Activated CD4-positive, alpha-beta memory T cell treated with anti-CD3 and anti-CD28 coated beads for 36 hours (primary cell): ENCODE measurements at regions not wholly inside any gene's neighbourhood (a gene's known extent, or its start where the extent isn't known, plus 50 kb on each side); places are given as distances from the start of the nearest gene placed in this dataset.
"Not testable (repeated sequence)": the region's sequence is repeated elsewhere in the genome, so short reads cannot be mapped to it uniquely, and the experiment has no call there.

Source experiments
- CTCF ChIA-PET: fragments of 350-600 bp; sonication (Branson Sonifier 250); formaldehyde crosslinking; loops from one replicate; lab custom pipeline; 2021; ENCODE audit warnings: antibody characterized with exemption, inconsistent platforms; lab: Charles Lee
- POLR2A ChIA-PET: fragments of 350-600 bp; sonication (Branson Sonifier 250); formaldehyde crosslinking; loops from one replicate; lab custom pipeline; 2021; ENCODE audit warnings: antibody characterized with exemption; lab: Charles Lee
- DNase-seq: peaks from one replicate; pipeline ENCODE4 v3.0.0-alpha.2; 2020
- H3K27ac Mint-ChIP-seq: one replicate; pipeline ENCODE4 v1.8.0; 2021; ENCODE audit warnings: mixed read lengths
- H3K27me3 Mint-ChIP-seq: one replicate; pipeline ENCODE4 v1.8.0; 2021; ENCODE audit warnings: mixed read lengths
- H3K36me3 Mint-ChIP-seq: one replicate; pipeline ENCODE4 v1.8.0; 2021; ENCODE audit warnings: mixed read lengths
- H3K4me1 Mint-ChIP-seq: one replicate; pipeline ENCODE4 v1.8.0; 2021; ENCODE audit warnings: low read depth, mixed read lengths
- H3K4me3 Mint-ChIP-seq: one replicate; pipeline ENCODE4 v1.8.0; 2021; ENCODE audit warnings: mild to moderate bottlenecking, mixed read lengths
- H3K9me3 Mint-ChIP-seq: one replicate; pipeline ENCODE4 v1.8.0; 2021; ENCODE audit warnings: mixed read lengths
- intact Hi-C: fragments of 100-400 bp; cut with micrococcal nuclease; formaldehyde crosslinking; loops from one replicate; pipeline ENCODE4 v1.15.1; 2023

DNA sequence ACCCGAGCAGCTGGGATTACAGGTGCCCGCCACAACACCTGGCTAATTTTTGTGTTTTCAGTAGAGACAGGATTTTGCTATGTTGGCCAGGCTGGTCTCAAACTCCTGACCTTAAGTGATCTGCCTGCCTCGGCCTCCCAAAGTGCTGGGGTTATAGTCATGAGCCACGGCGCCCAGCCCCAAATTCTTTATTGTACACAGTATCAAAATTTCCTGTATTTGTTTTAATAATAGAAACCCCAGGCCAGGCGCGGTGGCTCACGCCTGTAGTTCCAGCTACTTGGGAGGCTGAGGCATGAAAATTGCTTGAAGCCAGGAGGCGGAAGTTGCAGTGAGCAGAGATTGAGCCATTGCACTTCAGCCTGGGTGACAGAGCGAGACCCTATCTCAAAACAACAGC is 266.3 kb upstream of the TPK1 start:
- H3K36me3 Mint-ChIP-seq, POLR2A ChIA-PET, intact Hi-C loops, H3K27ac Mint-ChIP-seq, DNase-seq, H3K4me3 Mint-ChIP-seq, H3K27me3 Mint-ChIP-seq, H3K4me1 Mint-ChIP-seq, H3K9me3 Mint-ChIP-seq: not testable (repeated sequence)
- CTCF ChIA-PET, result interaction anchor here (0.9 kb wide), 1 partner anchor 12 kb away, joined by 3 read pairs; no protein-coding TSS in a partner anchor

DNA sequence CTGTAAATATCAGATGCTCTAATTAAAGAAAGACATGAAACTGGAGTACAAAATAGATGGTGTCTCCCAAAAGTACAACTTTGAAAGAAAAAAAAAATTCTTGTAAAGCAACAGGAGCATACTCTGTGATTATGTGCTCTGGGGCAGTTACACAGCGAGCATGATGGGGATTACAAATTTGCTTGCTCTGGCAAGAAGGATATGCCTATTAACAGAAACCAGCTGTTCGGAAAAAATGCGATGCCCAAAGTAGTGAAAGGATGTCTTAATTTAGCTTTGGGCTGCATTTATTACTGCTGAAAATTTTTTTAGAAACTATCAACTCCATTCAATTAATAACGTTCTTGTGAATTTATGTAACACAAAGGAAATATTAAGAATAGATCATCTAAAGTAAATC is 256.9 kb upstream of the TPK1 start:
- H3K9me3 Mint-ChIP-seq, result no peaks in the 10 kb centered on the region
- intact Hi-C loops, result no loop called here
- no peaks in the 10 kb centered on the region for H3K36me3 Mint-ChIP-seq
- no peak for DNase-seq
- H3K4me1 Mint-ChIP-seq, result no peaks in the 10 kb centered on the region
- H3K27me3 Mint-ChIP-seq, result peaks cover 10% of the 10 kb centered on the region
- H3K27ac Mint-ChIP-seq, result no peak overlapping the region
- H3K4me3 Mint-ChIP-seq, result no peak overlapping the region
- CTCF ChIA-PET, result no interaction called here
- POLR2A ChIA-PET, result no interaction called here

DNA sequence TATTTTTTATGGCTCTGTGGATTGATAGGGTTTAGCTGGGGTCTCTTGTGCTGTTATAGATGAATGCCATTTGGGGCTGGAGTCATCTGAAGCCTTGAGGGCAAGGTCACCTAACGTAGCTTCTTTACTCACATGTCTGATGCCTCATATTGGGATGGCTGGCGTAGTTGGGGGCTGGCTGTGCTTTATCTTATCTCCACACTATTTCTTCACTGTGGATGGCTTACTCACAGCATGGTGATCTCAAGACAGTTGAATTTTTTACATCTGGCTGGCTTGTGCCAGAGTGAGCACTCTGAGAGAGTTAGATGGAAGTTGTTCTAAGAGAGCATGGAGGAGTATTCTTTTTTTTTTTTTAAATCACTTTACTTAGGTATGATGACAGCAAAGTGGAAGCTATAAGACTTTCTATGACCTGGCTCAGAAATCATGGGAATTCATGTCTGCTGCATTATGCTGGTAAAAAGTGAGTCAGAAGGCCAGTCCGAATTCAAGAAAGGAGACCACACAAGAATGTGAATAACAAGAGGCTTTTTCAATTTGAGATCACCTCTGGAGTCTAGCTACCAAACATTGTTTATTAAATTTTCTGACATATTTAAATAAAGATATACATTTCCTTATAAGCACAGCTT is 252.4 kb upstream of the TPK1 start:
- H3K36me3 Mint-ChIP-seq, result no peaks in the 10 kb centered on the region
- H3K27ac Mint-ChIP-seq, result no peak overlapping the region
- DNase-seq, result no peak
- no peaks in the 10 kb centered on the region for H3K9me3 Mint-ChIP-seq
- H3K4me1 Mint-ChIP-seq, result no peaks in the 10 kb centered on the region
- no peak overlapping the region for H3K4me3 Mint-ChIP-seq
- POLR2A ChIA-PET, result no interaction called here
- H3K27me3 Mint-ChIP-seq, result peaks cover 6% of the 10 kb centered on the region
- intact Hi-C loops, result no loop called here
- CTCF ChIA-PET, result no interaction called here

DNA sequence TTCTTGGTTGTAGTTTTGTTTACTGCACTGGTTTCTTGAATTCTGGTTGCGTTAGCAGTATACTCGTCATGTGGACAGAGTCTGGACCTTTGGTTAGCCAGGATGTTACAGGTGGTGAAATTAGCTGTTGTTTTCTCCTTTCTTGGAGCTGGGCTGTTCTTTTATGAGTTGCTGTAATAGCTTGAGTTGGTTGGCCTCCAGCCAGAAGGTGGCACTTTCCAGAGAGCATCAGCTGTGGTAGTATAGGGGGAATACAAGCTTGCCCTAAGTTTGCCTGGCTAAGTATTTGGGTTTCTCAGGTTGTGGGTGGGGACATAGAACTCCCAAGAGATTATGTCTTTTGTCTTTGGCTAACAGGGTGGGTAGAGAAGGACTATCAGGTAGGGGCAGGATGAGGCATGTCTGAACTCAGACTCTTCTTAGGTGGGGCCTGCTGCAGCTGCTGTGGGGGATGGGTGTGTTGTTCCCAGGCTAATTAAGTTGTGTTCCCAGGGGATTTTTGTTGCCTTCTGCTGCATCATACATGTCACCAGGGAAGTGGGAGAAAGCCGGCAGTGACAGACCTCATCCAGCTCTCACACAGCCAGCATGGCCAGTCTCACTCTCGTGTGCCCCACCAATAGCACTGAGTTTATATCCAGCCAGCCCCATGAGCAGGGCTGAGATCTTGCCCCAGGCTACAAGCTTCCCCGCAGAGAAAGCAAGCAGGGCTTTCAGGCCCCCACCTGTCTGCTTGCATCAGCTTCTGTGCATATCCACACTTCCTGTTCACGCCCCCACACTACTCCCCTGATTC is 246.7 kb upstream of the TPK1 start:
- Mint-ChIP-seq H3K9me3 (no peaks in the 10 kb centered on the region), H3K27ac (no peak overlapping the region), H3K27me3 (peaks cover 6% of the 10 kb centered on the region), H3K4me3 (no peak overlapping the region), H3K36me3 (no peaks in the 10 kb centered on the region), H3K4me1 (no peaks in the 10 kb centered on the region)
- no peak for DNase-seq
- POLR2A ChIA-PET, result no interaction called here
- intact Hi-C loops, result no loop called here
- CTCF ChIA-PET, result no interaction called here

DNA sequence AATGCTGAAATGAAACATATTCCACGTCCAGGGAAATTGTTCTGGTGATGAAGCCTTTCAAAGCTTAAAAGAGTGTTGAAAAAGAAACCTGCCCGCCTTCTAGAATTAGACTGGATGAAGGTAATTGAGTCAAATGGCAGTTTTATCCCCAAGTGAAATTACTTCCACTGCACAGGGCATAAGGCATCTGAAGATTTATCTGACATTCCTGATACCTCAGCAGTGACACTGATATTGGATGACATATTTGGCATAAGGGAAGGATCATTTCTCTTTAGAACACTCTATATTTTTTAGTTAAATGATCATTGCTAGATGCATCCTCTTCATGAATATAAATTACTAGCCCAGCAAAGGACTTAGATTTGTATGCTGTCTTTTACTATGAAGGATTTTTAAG is 229.6 kb upstream of the TPK1 start:
- H3K4me3 Mint-ChIP-seq, result no peak overlapping the region
- H3K4me1 Mint-ChIP-seq, result no peaks in the 10 kb centered on the region
- no peak overlapping the region for H3K27ac Mint-ChIP-seq

DNA sequence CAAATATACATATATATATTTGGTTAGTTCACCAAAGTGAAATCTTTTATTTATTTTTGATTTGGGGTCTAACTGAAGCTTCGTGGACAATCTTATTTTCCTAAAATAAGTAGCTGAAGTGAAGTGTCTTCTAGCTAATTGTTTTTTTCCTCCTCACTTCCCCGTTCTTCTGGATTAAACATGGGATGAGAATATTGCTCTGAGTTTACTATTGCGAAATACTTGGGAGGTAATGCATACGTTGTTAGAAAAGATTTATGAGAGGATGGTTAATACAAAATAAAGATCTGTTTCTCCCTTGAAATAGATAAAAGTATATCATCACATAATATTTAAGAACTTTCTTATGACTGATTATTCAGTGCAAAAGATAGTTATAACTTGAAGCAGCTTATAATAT is 228.3 kb upstream of the TPK1 start:
- no peaks in the 10 kb centered on the region for H3K4me1 Mint-ChIP-seq
- no peaks in the 10 kb centered on the region for H3K9me3 Mint-ChIP-seq
- no peaks in the 10 kb centered on the region for H3K27me3 Mint-ChIP-seq
- H3K27ac Mint-ChIP-seq, result no peak overlapping the region
- CTCF ChIA-PET, result no interaction called here
- no peak for DNase-seq
- POLR2A ChIA-PET, result no interaction called here
- H3K4me3 Mint-ChIP-seq, result no peak overlapping the region
- intact Hi-C loops, result no loop called here
- no peaks in the 10 kb centered on the region for H3K36me3 Mint-ChIP-seq

More for the DNA sequence above, 229.6 kb upstream of the TPK1 start:
- no peaks in the 10 kb centered on the region for H3K36me3 Mint-ChIP-seq
- CTCF ChIA-PET, result no interaction called here
- intact Hi-C loops, result no loop called here
- DNase-seq, result no peak
- POLR2A ChIA-PET, result no interaction called here
- no peaks in the 10 kb centered on the region for H3K27me3 Mint-ChIP-seq
- peaks cover 2% of the 10 kb centered on the region for H3K9me3 Mint-ChIP-seq

DNA sequence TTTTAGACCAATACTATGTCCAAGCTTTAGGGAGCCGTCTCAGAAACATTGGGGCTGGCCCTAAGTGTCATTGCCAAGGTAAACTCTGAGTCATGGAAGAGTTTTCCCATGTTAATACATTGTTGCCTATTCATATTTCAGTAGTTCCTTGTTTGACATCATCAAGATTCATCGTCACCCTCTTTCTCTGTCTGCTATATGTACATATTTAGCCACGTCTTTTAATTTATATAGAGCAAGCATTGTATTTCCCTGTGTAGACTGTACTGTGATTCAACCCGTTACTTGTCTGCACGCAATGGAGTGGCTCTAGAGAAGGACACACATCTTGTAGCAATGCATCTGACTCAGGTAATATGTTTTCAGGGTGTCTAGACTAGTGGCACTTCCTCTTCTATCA is 217.9 kb upstream of the TPK1 start:
- H3K27me3 Mint-ChIP-seq, result peaks cover 11% of the 10 kb centered on the region
- POLR2A ChIA-PET, result no interaction called here
- no peaks in the 10 kb centered on the region for H3K4me1 Mint-ChIP-seq
- H3K4me3 Mint-ChIP-seq, result no peak overlapping the region
- CTCF ChIA-PET, result no interaction called here
- intact Hi-C loops, result no loop called here
- H3K27ac Mint-ChIP-seq, result no peak overlapping the region
- no peaks in the 10 kb centered on the region for H3K36me3 Mint-ChIP-seq
- peaks cover 4% of the 10 kb centered on the region for H3K9me3 Mint-ChIP-seq
- DNase-seq, result no peak

DNA sequence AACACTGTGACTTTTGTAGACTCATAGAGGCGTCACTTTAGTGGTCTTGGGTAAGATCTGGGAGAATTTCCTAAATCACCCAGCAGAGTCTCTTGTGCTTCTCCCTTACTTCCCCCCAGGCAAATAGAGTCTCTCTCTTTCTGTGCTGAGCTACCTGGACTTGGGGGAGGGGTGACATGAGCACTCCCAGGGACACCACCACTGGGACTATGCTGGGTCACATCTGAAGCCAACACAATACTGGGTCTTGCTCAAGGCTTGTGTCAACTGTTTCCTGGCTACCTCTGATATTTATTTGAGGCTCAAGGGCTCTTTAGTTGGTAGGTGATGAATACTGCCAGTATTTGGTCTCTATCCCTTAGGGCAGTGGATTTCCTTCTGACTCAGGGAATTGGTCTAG is 214.6 kb upstream of the TPK1 start:
- intact Hi-C loops, result no loop called here
- no peak for DNase-seq
- ChIA-PET POLR2A (no interaction called here), CTCF (no interaction called here)
- peaks cover 5% of the 10 kb centered on the region for H3K9me3 Mint-ChIP-seq
- no peaks in the 10 kb centered on the region for H3K36me3 Mint-ChIP-seq
- H3K4me3 Mint-ChIP-seq, result no peak overlapping the region
- H3K27me3 Mint-ChIP-seq, result peaks cover 11% of the 10 kb centered on the region
- H3K4me1 Mint-ChIP-seq, result no peaks in the 10 kb centered on the region
- no peak overlapping the region for H3K27ac Mint-ChIP-seq

DNA sequence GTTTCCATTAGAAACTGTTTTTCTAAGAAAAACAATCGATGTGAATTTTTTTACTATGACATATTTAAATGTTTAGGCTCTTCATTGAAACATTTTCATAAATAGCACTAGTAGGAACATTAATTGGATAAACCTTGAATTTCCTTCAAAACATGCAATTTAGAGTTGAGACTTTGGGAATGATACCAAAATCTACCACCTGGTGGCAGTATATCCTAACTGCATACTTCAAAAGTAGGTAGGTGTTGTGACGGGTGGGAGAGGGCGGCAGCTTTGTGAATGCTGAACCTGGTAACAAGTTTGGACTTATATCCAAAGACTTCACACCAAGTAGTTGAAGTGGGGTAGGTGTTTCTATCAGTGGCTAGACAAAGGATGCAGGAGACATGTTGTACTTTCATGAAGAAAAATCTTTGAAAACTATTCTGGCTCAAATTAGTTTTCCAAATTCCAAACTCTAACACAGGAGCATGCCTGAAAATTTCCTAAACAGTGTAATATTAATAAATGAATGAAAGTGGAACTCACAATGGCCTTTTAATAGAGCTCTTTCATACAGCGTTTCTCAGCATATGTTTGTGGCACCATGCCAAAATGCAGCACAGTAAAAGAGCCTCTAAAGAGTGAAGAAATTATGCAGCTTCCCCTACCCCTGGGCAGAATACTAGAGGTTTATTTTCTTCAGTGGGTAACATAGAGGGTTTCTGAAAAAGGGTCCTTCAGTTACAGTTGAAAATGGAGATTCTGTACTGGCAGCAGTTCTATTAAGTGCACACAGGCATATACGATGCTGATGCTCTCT is 201.0 kb upstream of the TPK1 start:
- intact Hi-C loops, result loop anchor here (1.0 to 2.0 kb wide), 2 partner anchors 298 to 1053 kb away; no protein-coding TSS in a partner anchor
- H3K4me1 Mint-ChIP-seq, result peaks cover 2% of the 10 kb centered on the region

DNA sequence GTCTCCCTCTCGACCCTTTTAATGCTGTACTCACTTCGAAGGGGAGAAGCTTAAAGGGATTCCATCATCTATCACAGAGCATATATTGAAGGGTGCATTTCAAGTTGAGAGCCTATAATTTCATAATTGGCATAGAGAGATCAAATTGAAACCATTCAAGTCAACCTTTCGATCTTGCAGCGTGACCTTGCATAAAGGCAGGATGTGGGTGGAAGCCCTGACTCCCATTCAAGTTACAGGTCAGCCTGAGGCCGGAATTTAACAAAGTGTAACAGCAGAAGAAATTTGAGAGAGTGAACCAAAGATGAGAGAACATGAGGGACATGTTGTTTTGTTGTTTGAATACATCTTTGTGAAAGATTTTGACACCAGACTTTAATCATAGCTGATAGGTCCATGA is 195.3 kb upstream of the TPK1 start:
- Mint-ChIP-seq H3K4me1 (no peaks in the 10 kb centered on the region), H3K27me3 (peaks cover 3% of the 10 kb centered on the region), H3K4me3 (no peak overlapping the region), H3K27ac (no peak overlapping the region), H3K9me3 (peaks cover 7% of the 10 kb centered on the region), H3K36me3 (no peaks in the 10 kb centered on the region)
- no peak for DNase-seq
- intact Hi-C loops, result no loop called here
- ChIA-PET POLR2A (no interaction called here), CTCF (interaction anchor here (1.2 kb wide), 1 partner anchor 18 kb away, joined by 3 read pairs; no protein-coding TSS in a partner anchor)

More for the DNA sequence above, 201.0 kb upstream of the TPK1 start:
- ChIA-PET CTCF (interaction anchor here (0.7 to 3.6 kb wide), 7 partner anchors 11 to 1053 kb away, joined by 3 to 14 read pairs (median 3); no protein-coding TSS in a partner anchor), POLR2A (no interaction called here)
- Mint-ChIP-seq H3K9me3 (peaks cover 7% of the 10 kb centered on the region), H3K36me3 (no peaks in the 10 kb centered on the region), H3K27me3 (peaks cover 11% of the 10 kb centered on the region), H3K4me3 (no peak overlapping the region), H3K27ac (no peak overlapping the region)
- DNase-seq, result peak; percentile 43

DNA sequence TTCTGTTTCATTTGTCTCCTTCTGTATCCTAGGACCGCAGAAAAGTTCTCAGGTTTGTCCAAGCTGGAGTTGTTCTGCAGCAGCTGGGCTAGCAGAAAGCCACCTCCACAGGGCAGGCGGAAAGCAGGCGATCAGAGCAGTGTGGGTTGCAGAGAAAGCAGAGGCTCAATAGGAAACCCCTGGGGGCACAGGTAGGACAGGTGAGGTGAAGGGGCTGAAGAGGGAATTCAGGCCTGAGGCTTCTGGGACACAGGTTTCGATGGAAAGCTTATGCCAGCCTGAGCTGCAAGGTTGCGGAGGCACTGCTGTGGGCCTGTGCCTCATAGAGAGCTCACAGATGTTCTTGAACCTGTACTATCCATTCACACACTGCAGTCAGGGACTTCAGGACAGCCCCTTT is 194.9 kb upstream of the TPK1 start:
- intact Hi-C loops, result no loop called here
- Mint-ChIP-seq H3K36me3 (no peaks in the 10 kb centered on the region), H3K9me3 (peaks cover 7% of the 10 kb centered on the region), H3K27me3 (peaks cover under 1% of the 10 kb centered on the region), H3K4me3 (no peak overlapping the region), H3K4me1 (no peaks in the 10 kb centered on the region), H3K27ac (no peak overlapping the region)
- ChIA-PET CTCF (interaction anchor here (1.2 kb wide), 1 partner anchor 18 kb away, joined by 3 read pairs; no protein-coding TSS in a partner anchor), POLR2A (no interaction called here)
- DNase-seq, result no peak

DNA sequence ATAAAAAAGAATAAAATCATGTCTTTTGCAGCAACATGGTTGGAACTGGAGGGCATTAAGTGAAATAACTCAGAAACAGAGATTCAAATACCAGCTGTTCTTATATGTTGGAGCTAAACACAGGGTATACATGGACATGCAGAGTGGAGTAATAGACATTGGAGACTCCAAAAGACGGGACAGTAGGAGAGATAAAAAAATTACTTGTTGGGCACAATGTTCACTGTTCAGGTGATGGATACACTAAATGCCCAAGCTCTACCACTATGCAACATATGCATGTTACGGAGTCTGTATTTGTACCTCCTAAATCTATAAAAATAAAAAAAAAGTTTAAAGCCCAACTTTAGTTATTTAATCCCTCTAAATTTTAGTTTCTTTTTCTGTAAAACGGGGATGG is 184.6 kb upstream of the TPK1 start:
- intact Hi-C loops, result no loop called here
- Mint-ChIP-seq H3K4me1 (no peaks in the 10 kb centered on the region), H3K36me3 (no peaks in the 10 kb centered on the region), H3K9me3 (no peaks in the 10 kb centered on the region), H3K27me3 (no peaks in the 10 kb centered on the region), H3K27ac (no peak overlapping the region), H3K4me3 (no peak overlapping the region)
- ChIA-PET CTCF (no interaction called here), POLR2A (no interaction called here)
- DNase-seq, result no peak
